ENCODE measurements at regions not wholly inside any gene's neighbourhood (a gene's known extent, or its start where the extent isn't known, plus 50 kb on each side); places are given as distances from the start of the nearest gene placed in this dataset.

GRCh38 chr11:95608093-95608492 is 181.5 kb downstream of the FAM76B start:
- no peaks in the 10 kb centered on the region for H3K36me3 ChIP-seq
- no peaks in the 10 kb centered on the region for H3K27me3 ChIP-seq
- H3K4me3 ChIP-seq: no peak overlapping the region
- no peak for TF ChIP-seq POLR2A (IDR thresholded peaks at IDR 0.05)
- no peak for TF ChIP-seq CTCF (IDR thresholded peaks at IDR 0.05)
- TF ChIP-seq POLR2AphosphoS5 (IDR thresholded peaks at IDR 0.05): no peak
- TF ChIP-seq EP300 (IDR thresholded peaks at IDR 0.05): no peak
- H3K9me3 ChIP-seq: no peaks in the 10 kb centered on the region
- WGBS: 84% methylated on average over 1 of the region's 1 CpG
- no peak overlapping the region for H3K27ac ChIP-seq
- no peak for DNase-seq (ENCODE audit: low spot score in 2 of 2)
- H3K4me1 ChIP-seq: no peaks in the 10 kb centered on the region

GRCh38 chr11:95606824-95607223 is 182.8 kb downstream of the FAM76B start:
- TF ChIP-seq POLR2A (IDR thresholded peaks at IDR 0.05) (no peak), EP300 (IDR thresholded peaks at IDR 0.05) (no peak), POLR2AphosphoS5 (IDR thresholded peaks at IDR 0.05) (no peak)
- Histone ChIP-seq H3K36me3 (no peaks in the 10 kb centered on the region), H3K4me1 (no peaks in the 10 kb centered on the region), H3K9me3 (no peaks in the 10 kb centered on the region), H3K27ac (no peak overlapping the region), H3K27me3 (no peaks in the 10 kb centered on the region), H3K4me3 (no peak overlapping the region)
- no peak for DNase-seq (ENCODE audit: low spot score in 2 of 2)
- 90% methylated on average over 3 of the region's 3 CpGs for WGBS

GRCh38 chr11:95605271-95605940 is 184.2 kb downstream of the FAM76B start:
- TF ChIP-seq CTCF (IDR thresholded peaks at IDR 0.05): no peak
- no peak for TF ChIP-seq POLR2AphosphoS5 (IDR thresholded peaks at IDR 0.05)
- no peak for TF ChIP-seq EP300 (IDR thresholded peaks at IDR 0.05)
- Histone ChIP-seq H3K36me3 (no peaks in the 10 kb centered on the region), H3K4me1 (no peaks in the 10 kb centered on the region), H3K27ac (no peak overlapping the region), H3K9me3 (no peaks in the 10 kb centered on the region), H3K27me3 (no peaks in the 10 kb centered on the region), H3K4me3 (no peak overlapping the region)
- 78% methylated on average over 3 of the region's 3 CpGs for WGBS
- no peak for DNase-seq (ENCODE audit: low spot score in 2 of 2)

GRCh38 chr11:95599959-95600586 is 189.5 kb downstream of the FAM76B start:
- no peaks in the 10 kb centered on the region for H3K36me3 ChIP-seq
- H3K4me3 ChIP-seq: no peak overlapping the region
- TF ChIP-seq CTCF (IDR thresholded peaks at IDR 0.05): no peak
- TF ChIP-seq POLR2A (IDR thresholded peaks at IDR 0.05): no peak
- no peak for TF ChIP-seq EP300 (IDR thresholded peaks at IDR 0.05)
- no peak for TF ChIP-seq POLR2AphosphoS5 (IDR thresholded peaks at IDR 0.05)
- no peaks in the 10 kb centered on the region for H3K9me3 ChIP-seq
- H3K4me1 ChIP-seq: peaks cover 2% of the 10 kb centered on the region
- no peak for DNase-seq (ENCODE audit: low spot score in 2 of 2)
- H3K27me3 ChIP-seq: no peaks in the 10 kb centered on the region
- H3K27ac ChIP-seq: no peak overlapping the region
- 75% methylated on average over 2 of the region's 2 CpGs for WGBS

- Histone ChIP-seq H3K36me3 (no peaks in the 10 kb centered on the region), H3K4me3 (no peak overlapping the region), H3K9me3 (no peaks in the 10 kb centered on the region), H3K4me1 (peaks cover 12% of the 10 kb centered on the region), H3K27ac (no peak overlapping the region), H3K27me3 (no peaks in the 10 kb centered on the region)
- no peak for DNase-seq (ENCODE audit: low spot score in 2 of 2)
- no peak for TF ChIP-seq CTCF (IDR thresholded peaks at IDR 0.05)
- no peak for TF ChIP-seq EP300 (IDR thresholded peaks at IDR 0.05)
- no peak for TF ChIP-seq POLR2AphosphoS5 (IDR thresholded peaks at IDR 0.05)
- no peak for TF ChIP-seq POLR2A (IDR thresholded peaks at IDR 0.05)
- WGBS: 72% methylated on average over 2 of the region's 2 CpGs
These were observed 193.6 kb downstream of the FAM76B start for GRCh38 chr11:95595973-95596489.
